T-helper 9 cell (primary cell): ENCODE measurements at regions not wholly inside any gene's neighbourhood (a gene's known extent, or its start where the extent isn't known, plus 50 kb on each side); places are given as distances from the start of the nearest gene placed in this dataset.
"Not testable (repeated sequence)": the region's sequence is repeated elsewhere in the genome, so short reads cannot be mapped to it uniquely, and the experiment has no call there.

Experiments used
- DNase-seq: peaks from one replicate; pipeline ENCODE4 v3.0.0-alpha.2; 2020

DNA sequence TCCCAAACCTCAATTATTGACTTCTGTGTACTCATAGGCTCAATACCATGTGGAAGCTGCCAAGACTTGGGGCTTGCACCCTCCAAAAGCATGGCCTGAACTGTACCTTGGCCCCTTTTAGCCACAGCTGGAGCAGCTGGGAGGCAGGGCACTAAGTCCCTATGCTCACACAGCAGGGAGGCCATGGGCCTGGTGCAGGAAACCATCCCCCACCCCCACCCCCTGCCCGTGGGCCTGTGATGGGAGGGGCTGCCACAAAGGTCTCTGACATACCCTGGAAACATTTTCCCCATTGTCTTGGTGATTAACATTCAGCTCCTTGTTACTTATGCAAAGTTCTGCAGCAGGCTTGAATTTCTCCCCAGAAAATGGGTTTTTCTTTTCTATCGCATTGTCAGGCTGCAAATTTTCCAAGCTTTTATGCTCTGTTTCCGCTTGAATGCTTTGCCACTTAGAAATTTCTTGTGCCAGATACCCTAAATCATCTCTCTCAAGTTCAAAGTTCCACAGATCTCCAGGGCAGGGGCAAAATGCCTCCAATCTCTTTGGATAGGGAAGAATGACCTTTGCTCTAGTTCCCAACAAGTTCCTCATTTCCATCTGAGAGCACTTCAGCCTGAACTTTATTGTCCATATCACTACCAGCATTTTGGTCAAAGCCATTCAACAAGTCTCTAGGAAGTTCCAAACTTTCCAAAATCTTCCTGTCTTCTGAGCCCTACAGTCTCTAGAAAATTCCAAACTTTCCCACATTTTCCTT is 141.8 kb downstream of the AHR start:
- DNase-seq: not testable (repeated sequence)

GRCh38 chr7:17440831-17441230 is 142.4 kb downstream of the AHR start:
- DNase-seq: no peak

DNA sequence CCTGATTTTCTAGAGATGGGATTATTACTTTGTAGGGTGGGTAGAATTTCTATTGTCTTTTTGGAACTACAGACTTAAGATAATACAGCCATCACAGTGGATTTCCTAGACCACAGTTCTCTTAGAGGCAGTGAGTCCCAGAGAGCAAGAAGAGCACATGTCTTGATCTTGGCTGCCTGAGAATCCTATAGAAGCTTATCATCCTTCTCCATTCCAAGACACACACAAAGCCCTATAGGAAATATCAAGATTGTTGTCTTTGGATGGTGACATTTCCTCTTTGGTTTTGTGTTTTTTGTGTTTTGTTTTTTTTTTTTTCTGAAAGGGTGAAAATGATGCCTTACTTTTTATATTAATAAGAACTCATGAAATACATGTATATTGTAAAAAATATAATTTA is 143.1 kb downstream of the AHR start:
- DNase-seq: no peak

- DNase-seq: no peak
Measured at GRCh38 chr7:17444151-17444550, 145.7 kb downstream of the AHR start.

DNA sequence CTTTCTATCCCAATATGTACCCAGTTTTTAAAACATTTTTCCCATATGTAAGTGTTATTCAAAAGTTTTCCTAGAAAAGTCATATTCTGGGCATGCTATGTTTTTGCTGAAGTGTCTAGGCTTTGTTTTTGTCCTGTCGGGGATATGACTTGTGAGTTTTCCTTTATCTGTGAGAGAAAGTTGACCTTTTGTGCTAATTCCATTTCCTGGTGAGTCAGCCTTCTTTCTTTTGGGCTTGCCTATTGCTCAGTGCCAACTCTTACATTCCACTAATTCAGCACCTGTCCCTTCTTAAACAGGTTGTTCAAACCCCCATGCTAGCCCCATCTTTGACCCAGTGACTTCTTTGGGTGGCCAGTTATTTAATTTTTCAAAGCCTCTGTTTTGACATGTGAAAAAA is 146.2 kb downstream of the AHR start:
- no peak for DNase-seq

- DNase-seq: no peak
Measured at GRCh38 chr7:17446340-17446739, 147.9 kb downstream of the AHR start.

GRCh38 chr7:17447728-17448478 is 149.5 kb downstream of the AHR start:
- DNase-seq: no peak

DNA sequence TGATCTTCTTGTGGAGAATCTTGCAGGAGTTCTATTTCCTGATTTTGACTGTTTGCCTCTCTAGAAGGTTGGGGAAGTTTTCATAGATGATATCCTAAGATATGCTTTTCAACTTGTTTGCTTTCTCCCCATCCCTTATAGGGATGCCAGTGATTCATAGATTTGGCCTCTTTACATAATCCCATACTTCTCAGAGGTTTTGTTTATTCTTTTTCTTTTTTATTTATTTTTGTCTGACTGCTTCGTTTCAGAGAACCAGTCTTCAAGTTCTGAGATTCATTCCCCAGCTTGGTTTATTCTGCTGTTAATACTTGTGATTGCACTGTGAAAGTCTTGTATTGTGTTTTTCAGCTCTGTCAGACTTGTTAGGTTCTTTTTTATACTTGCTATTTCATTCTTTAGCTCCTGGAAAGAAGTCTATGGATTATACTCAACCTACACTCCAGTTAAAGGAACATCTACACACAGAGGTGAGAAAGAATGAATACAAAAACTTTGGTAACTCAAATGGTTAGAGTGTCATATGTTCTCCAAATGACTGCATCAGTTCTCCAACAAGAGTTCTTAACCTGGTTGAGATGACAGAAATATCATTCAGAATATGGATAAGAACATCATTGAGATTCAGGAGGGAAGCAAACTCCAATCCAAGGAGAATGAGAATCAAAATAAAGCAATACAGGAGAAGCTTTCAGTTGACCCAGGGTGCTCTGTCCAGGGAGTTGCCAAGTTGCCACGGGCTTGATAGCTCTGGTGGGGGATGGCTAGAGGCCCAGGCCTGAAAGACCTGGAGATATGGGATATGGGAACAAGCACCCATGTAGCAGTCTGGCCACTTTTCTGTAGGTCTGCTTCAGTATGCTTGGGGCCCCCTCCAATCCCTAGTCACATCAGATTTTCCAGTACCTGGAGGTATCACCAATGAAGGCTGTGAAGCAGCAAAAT is 150.3 kb downstream of the AHR start:
- no peak for DNase-seq

DNA sequence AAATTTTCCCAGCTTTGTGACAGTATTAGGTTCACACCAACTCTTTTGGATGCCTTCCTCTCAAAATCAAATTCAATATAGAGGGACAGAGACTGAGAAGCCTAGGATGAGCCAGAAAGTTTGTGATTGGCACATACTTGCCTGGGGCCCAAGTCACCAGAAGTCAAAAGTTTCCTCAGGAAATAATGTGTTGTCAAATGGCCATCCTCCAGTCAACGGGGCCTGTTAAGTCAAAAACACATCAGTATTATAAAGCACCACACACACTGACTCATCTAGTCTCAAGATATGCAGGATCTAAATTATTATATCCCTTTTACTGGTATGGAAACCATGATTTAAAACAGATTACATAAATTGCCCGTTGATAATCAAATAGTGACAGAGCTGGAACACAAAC is 158.1 kb downstream of the AHR start:
- no peak for DNase-seq

GRCh38 chr7:17460001-17460400 is 161.5 kb downstream of the AHR start:
- no peak for DNase-seq

DNA sequence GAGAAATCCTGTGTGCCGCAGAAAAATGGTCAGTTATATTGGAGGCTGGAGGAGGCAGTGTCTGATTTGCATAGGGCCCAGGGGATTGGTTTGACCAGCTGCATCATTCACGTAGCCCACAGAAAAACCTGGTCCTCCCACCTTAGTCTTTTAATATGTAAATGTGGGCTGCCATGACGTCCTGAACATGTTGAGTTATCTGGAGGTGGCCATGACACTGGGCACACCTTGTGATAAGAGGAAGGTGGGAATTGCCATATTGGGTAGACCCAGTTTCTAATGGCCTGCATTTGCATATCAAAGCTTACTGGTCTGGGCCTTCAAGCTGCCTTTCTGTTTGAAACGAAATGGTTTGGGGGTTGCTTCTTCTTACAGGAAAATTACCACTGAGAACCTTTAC is 162.2 kb downstream of the AHR start:
- no peak for DNase-seq

DNA sequence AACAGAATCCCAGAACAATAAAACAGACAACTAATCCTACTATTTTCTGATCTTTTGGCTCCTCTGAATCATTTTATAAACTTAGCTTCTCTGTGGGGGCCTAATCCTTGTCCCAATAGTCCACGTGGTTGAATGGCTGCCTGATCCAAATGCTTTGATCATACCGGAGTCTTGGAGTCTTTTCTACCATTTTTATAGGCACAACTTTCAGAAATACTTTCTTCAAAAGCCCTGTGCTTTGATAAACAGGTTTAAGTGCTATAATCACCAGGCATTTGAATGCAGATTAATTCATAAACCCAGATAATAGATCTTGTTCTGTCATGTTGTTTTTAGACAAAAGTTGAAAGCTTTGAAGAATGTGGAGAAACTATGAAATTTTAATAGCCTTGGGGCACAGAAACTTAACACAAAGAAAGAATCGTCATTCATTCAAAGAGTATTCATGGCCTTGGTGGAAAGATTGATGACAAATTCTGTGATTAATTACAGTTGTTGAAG is 163.7 kb downstream of the AHR start:
- no peak for DNase-seq

DNA sequence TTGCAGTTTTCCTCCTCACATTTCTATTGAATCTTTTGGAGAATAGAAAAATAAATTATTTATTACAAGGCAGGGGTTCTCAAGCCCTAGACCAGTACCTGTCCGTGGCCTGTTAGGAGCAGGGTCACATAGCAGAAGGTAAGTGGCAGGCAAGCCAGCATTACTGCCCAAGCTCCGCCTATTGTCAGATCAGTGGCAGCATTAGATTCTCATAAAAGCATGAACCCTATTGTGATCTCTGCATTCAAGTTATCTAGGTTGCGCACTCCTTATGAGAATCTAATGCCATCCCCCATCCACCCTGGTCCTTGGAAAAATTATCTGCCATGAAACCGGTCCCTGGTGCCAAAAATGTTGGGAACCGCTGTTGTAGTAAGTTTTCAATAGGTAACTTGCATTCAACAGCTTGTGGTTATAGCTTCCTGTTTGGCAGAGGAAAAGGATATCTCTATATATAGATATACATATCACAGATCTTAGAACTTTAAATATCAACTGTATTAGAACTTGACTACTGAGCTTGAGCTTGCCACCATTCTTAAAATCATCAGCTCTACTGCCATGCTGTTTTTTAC is 165.1 kb downstream of the AHR start:
- no peak for DNase-seq

- DNase-seq: no peak
Measured at GRCh38 chr7:17466216-17466615, 167.8 kb downstream of the AHR start.

GRCh38 chr7:17467386-17467945 is 169.0 kb downstream of the AHR start:
- no peak for DNase-seq

DNA sequence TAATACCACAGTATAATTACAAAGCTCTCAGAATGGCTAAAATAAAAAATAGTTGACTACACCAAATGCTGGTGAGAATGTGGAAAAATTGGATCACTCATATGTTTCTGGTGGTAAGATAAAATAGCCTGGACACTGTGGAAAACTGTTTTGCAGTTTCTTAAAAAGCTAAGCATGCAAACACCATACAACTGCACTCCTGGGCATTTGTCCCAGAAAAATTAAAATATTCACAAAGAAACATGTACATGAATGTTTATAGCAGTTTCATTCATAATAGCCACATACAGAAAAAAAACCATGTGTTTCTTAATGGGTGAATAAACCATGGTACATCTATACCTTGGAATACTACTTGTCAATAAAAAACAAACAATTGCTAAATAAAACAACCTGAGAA is 172.9 kb downstream of the AHR start:
- no peak for DNase-seq

DNA sequence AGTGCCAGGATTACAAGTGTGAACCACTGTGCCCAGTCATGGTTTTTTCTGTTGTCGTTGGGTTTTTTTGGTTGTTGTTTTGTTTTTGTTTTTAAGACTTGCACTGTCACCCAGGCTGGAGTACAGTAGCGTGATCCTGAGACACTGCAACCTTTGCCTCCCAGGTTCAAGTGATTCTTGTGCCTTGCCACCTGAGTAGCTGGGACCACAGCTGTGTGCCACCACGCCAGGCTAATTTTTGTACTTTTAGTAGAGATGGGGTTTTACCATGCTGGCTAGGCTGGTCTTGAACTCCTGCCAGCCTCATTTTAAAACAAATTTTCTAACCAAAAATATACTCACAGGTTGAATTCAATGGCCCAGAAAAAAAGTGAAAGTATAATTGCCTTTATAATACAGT is 174.1 kb downstream of the AHR start:
- no peak for DNase-seq

- no peak for DNase-seq
Measured at GRCh38 chr7:17472939-17473338, 174.5 kb downstream of the AHR start.

DNA sequence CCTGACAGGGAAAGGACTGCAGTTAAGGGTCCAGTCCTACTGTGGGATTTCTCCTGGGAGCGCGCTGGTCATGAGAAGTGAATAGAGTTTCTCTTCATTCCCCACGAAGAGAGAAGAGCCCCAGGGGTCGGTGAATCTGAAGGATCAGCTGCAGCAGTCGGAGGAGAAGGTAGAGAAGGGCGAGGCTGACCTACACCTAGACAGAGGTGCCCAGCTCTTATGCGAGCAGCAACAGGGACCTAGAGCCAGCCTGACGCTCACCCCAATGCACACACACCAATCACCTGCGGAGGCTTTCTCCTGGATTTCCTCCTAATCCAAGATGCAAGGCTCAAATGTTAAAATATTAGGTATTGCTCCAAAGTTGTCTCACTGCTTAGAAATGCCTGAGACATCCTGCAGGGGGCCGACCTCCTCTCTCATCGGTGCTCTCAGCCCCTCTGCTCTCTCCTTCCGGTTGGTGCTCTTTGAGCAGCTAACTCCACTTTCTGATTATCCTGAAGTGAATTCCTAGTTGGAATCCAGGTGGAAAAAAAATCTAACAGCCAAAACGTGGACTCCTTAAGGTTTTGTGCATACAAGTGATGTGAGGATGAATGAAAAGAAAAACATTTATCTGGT is 176.4 kb downstream of the AHR start:
- DNase-seq: peak; percentile 0

DNA sequence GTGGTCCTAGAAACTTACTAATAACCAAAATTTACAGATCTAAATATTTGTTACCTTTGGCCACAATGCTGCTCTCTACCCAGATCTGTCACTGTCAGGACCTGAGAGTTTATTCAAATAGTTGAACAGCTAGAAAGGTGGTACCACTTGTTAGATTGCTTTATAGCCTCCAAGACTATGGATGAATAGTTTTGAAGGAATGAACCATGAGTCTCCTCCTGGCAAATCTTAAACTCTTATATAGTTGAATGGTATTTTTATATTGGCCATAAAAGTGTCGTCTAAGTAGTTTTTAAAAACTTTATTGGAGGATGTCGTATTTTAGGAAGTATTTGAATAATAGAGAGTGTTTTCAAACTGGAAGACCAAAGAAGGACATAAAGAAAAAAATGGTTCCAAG is 178.7 kb downstream of the AHR start:
- no peak for DNase-seq

DNA sequence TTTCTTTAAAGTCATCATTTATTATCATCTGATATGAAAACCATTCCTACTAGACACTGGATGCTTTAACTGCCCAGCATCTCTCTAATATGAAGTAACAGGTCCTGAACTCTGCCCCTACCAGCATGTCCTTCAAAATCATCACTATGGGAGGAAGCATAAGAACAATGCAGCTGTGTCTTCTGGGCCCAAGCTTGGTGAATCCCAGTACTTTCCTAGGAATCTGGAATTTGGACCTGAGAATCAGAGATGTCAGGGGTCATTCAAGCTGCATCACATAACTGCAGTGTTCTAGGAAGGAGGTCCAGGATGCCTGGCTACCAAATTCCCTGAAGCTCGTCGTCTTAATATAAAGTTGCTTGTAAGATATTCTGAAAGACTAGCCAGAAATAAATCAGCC is 182.7 kb downstream of the AHR start:
- no peak for DNase-seq

GRCh38 chr7:17485368-17485767 is 186.9 kb downstream of the AHR start:
- DNase-seq: no peak
